Upper lobe of left lung (tissue), 4 donors: ENCODE measurements at regions not wholly inside any gene's neighbourhood (a gene's known extent, or its start where the extent isn't known, plus 50 kb on each side); places are given as distances from the start of the nearest gene placed in this dataset.
"Not testable (repeated sequence)": the region's sequence is repeated elsewhere in the genome, so short reads cannot be mapped to it uniquely, and the experiment has no call there.

Experiments
- CTCF ChIP-seq, 6 experiments: fragments of 450-650 bp in 4 of 6; fragments of 200-600 bp in 2 of 6; sonication (generic) in 2 of 6; IDR thresholded peaks; one replicate each; pipeline ENCODE4 v1.5.1; 2016 to 2019; ENCODE audit warnings: antibody characterized with exemption in 6 of 6
- POLR2A ChIP-seq, 4 donors: fragments of 450-650 bp; IDR thresholded peaks; one replicate each; pipeline ENCODE4 v1.5.1; 2016 to 2017; ENCODE audit warnings: antibody characterized with exemption in 4 of 4, mild to moderate bottlenecking in 2 of 4

DNA sequence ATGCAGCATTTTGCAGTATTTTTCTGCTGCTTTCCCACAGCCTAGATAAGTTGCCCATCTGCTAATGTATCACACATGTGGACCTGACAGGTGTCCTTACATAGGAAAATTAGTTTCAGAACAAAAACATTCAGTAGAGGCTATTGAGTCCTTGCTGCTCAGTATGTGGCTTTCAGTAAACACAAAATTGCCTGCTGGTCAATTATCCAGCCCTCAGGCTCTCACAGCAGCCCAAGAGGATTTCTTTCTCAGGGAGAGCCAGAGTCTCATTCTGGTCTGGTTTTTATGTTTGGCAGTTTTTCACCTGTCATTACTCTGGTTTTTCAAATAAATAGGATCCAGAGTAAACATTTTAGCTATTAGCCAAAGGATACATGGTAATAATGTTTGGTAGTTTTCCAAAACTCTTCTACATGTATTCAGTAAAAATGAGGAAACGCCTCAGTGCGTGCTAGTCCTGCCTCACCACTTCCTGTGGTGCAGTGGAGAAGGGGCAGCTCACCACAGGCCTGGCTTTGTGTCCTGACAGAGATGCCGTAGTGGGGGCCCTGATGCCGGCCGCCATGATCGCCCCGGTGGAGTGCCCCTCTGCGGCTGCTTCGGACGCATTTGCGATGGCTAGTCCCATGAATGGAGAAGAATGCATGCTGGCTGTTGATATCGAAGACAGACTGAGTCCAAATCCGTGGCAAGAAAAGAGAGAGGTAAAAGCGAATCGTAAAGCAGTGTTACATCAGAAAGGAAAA, 80.5 kb upstream of the FAN1 start:
- TF ChIP-seq CTCF, POLR2A (IDR thresholded peaks at IDR 0.05): not testable (repeated sequence)
